GM10266 (cell line): ENCODE measurements at regions not wholly inside any gene's neighbourhood (a gene's known extent, or its start where the extent isn't known, plus 50 kb on each side); places are given as distances from the start of the nearest gene placed in this dataset.

ENCODE experiments used
- DNase-seq: peaks from one replicate; pipeline ENCODE4 v3.0.0; 2012; ENCODE audit errors: extremely low spot score
- TF ChIP-seq, protein P1 (sequence below): IDR thresholded peaks from 2 replicates; pipeline ENCODE4 v1.5.1; 2012; ENCODE audit warnings: mild to moderate bottlenecking, low read depth; ENCODE audit not compliant: control insufficient read depth, insufficient read depth; ENCODE audit errors: missing control alignments

- TF ChIP-seq, protein P1, sequence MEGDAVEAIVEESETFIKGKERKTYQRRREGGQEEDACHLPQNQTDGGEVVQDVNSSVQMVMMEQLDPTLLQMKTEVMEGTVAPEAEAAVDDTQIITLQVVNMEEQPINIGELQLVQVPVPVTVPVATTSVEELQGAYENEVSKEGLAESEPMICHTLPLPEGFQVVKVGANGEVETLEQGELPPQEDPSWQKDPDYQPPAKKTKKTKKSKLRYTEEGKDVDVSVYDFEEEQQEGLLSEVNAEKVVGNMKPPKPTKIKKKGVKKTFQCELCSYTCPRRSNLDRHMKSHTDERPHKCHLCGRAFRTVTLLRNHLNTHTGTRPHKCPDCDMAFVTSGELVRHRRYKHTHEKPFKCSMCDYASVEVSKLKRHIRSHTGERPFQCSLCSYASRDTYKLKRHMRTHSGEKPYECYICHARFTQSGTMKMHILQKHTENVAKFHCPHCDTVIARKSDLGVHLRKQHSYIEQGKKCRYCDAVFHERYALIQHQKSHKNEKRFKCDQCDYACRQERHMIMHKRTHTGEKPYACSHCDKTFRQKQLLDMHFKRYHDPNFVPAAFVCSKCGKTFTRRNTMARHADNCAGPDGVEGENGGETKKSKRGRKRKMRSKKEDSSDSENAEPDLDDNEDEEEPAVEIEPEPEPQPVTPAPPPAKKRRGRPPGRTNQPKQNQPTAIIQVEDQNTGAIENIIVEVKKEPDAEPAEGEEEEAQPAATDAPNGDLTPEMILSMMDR = no peak
- no peak for DNase-seq
Measured at GRCh38 chr2:45119038-45119437, 109.8 kb upstream of the SIX2 start.

- TF ChIP-seq, protein P1 = no peak
- no peak for DNase-seq
Measured at GRCh38 chr2:45117383-45117782, 108.1 kb upstream of the SIX2 start.

GRCh38 chr2:45115181-45115580 lies 105.9 kb upstream of the SIX2 start:
- TF ChIP-seq, protein P1 = no peak
- no peak for DNase-seq

- TF ChIP-seq, protein P1 = no peak
- no peak for DNase-seq
Measured at GRCh38 chr2:45114221-45114955, 105.1 kb upstream of the SIX2 start.

GRCh38 chr2:45112750-45113149 lies 103.5 kb upstream of the SIX2 start:
- DNase-seq = no peak
- TF ChIP-seq, protein P1 = no peak

GRCh38 chr2:45105050-45105582 lies 95.9 kb upstream of the SIX2 start:
- DNase-seq = no peak
- TF ChIP-seq, protein P1 = no peak

GRCh38 chr2:45104429-45104828 lies 95.2 kb upstream of the SIX2 start:
- DNase-seq = no peak
- TF ChIP-seq, protein P1 = no peak
